Caco-2 (cell line): ENCODE measurements at regions not wholly inside any gene's neighbourhood (a gene's known extent, or its start where the extent isn't known, plus 50 kb on each side); places are given as distances from the start of the nearest gene placed in this dataset.

ENCODE experiments used
- BruUV-seq: library from RNA; stranded (reverse); fragments of 400-500 nt; replicated peaks from 2 replicates; lab custom pipeline; 2021; lab: Mats Ljungman, UMichigan
- CTCF ChIA-PET: fragments of 300-600 bp; sonication (Branson Sonifier 250); formaldehyde crosslinking; loops from one replicate; lab custom pipeline; 2022; ENCODE audit warnings: antibody characterized with exemption; lab: Charles Lee
- POLR2A ChIA-PET: fragments of 300-600 bp; sonication (Branson Sonifier 250); formaldehyde crosslinking; loops from one replicate; lab custom pipeline; 2022; ENCODE audit warnings: antibody characterized with exemption; lab: Charles Lee
- DNase-seq, 2 experiments: peaks; one replicate each; pipeline versions ENCODE4 v3.0.0 to v3.0.0-alpha.2; 2020 to 2022
- H3K27me3 ChIP-seq: replicated peaks from 2 replicates; pipeline ENCODE4 v1.6.0; 2011; ENCODE audit warnings: low read length; ENCODE audit not compliant: control insufficient read depth, insufficient read depth
- H3K36me3 ChIP-seq: 2 replicates; pipeline ENCODE4 v1.5.1; 2011; ENCODE audit warnings: low read length; ENCODE audit not compliant: control insufficient read depth, insufficient read depth
- H3K4me1 ChIP-seq: fragments of 250-450 bp; sonication (Bioruptor Pico); 2 replicates; pipeline ENCODE4 v1.5.1; 2020; ENCODE audit warnings: mild to moderate bottlenecking
- H3K4me3 ChIP-seq: 2 replicates; pipeline ENCODE4 v1.5.1; 2011; ENCODE audit warnings: low read depth, mild to moderate bottlenecking, control low read depth, low read length
- H3K9me3 ChIP-seq: fragments of 250-450 bp; sonication (Bioruptor Pico); 2 replicates; pipeline ENCODE4 v1.5.1; 2020; ENCODE audit warnings: mild to moderate bottlenecking, moderate library complexity
- H3K27ac Mint-ChIP-seq: one replicate; pipeline ENCODE4 v1.8.0; 2022; ENCODE audit warnings: mixed read lengths; ENCODE audit not compliant: unreplicated experiment
- H3K27me3 Mint-ChIP-seq: one replicate; pipeline ENCODE4 v1.8.0; 2022; ENCODE audit warnings: mixed read lengths; ENCODE audit not compliant: insufficient read depth, unreplicated experiment
- H3K36me3 Mint-ChIP-seq: one replicate; pipeline ENCODE4 v1.8.0; 2022; ENCODE audit warnings: mild to moderate bottlenecking, mixed read lengths; ENCODE audit not compliant: insufficient read depth, unreplicated experiment
- H3K4me1 Mint-ChIP-seq: one replicate; pipeline ENCODE4 v1.8.0; 2022; ENCODE audit warnings: low read depth, mixed read lengths; ENCODE audit not compliant: unreplicated experiment
- H3K4me3 Mint-ChIP-seq: one replicate; pipeline ENCODE4 v1.8.0; 2022; ENCODE audit warnings: mild to moderate bottlenecking, moderate library complexity, mixed read lengths; ENCODE audit not compliant: unreplicated experiment
- H3K9me3 Mint-ChIP-seq: one replicate; pipeline ENCODE4 v1.8.0; 2022; ENCODE audit warnings: mixed read lengths; ENCODE audit not compliant: unreplicated experiment
- CTCF ChIP-seq, 2 experiments: fragments of 200-600 bp in 1 of 2; IDR thresholded peaks; 1 replicate in 1 of 2; 2 replicates in 1 of 2; pipeline versions ENCODE4 v1.5.1 to v1.8.0; 2011 to 2022; ENCODE audit warnings: antibody characterized with exemption in 1 of 2, control low read depth in 1 of 2, inconsistent platforms in 1 of 2, low read depth in 1 of 2, low read length in 1 of 2, mild to moderate bottlenecking in 1 of 2, moderate library complexity in 1 of 2; ENCODE audit not compliant: insufficient read depth in 1 of 2, severe bottlenecking in 1 of 2, unreplicated experiment in 1 of 2
- intact Hi-C: fragments of 100-400 bp; cut with micrococcal nuclease; formaldehyde crosslinking; loops from one replicate; pipeline ENCODE4 v1.10.0; 2022; ENCODE audit not compliant: unreplicated experiment

- DNase-seq, result no peak
- ChIA-PET CTCF (no interaction called here), POLR2A (no interaction called here)
- H3K9me3 Mint-ChIP-seq, result no peaks in the 10 kb centered on the region
- TF ChIP-seq CTCF (IDR thresholded peaks at IDR 0.05; ENCODE audit: insufficient read depth in 1 of 2, low read depth in 1 of 2, low read length in 1 of 2, severe bottlenecking in 1 of 2, unreplicated experiment in 1 of 2), result no peak
- no peaks in the 10 kb centered on the region; the same call in 1 of the 2 replicates for H3K4me1 ChIP-seq
- no TSS peak for BruUV-seq
- H3K4me3 Mint-ChIP-seq, result no peak overlapping the region
- H3K27ac Mint-ChIP-seq, result no peak overlapping the region
- no peaks in the 10 kb centered on the region for H3K4me1 Mint-ChIP-seq
- H3K27me3 ChIP-seq, result 0 out of 2 replicates have a peak, but pooled peaks cover 1% of the 10 kb centered on the region
- no peak overlapping the region for H3K4me3 ChIP-seq
- peaks cover 14% of the 10 kb centered on the region for H3K27me3 Mint-ChIP-seq
- no peaks in the 10 kb centered on the region for H3K9me3 ChIP-seq
- no peaks in the 10 kb centered on the region for H3K36me3 Mint-ChIP-seq
- no peaks in the 10 kb centered on the region for H3K36me3 ChIP-seq
- intact Hi-C loops, result loop anchor here (10.0 kb wide), 1 partner anchor 128 kb away; no protein-coding TSS in a partner anchor
These were observed 188.6 kb downstream of the ZNF365 start for GRCh38 chr10:62562795-62563194.

DNA sequence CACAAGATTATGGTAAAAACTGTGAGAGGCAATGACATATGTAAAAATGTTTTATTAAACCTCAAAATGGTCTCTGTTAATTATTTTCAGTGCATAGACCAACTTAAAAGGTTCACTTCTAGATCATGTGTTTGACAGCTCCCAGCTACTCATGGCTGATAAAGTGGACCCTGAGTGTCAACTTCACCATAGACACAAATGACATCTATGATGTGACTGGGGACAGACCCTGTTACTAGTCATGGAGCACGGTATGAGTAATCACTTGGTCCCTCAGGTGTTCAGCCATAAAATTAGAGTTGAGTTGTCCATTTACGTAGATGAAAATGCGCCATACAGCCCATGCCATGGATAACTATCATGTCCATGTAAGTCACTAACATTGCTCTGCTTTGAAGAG lies 199.8 kb downstream of the ZNF365 start:
- Histone ChIP-seq H3K4me3 (no peak overlapping the region), H3K4me1 (no peaks in the 10 kb centered on the region), H3K27me3 (no peaks in the 10 kb centered on the region), H3K9me3 (no peaks in the 10 kb centered on the region), H3K36me3 (no peaks in the 10 kb centered on the region)
- H3K4me3 Mint-ChIP-seq, result no peak overlapping the region
- no peaks in the 10 kb centered on the region for H3K36me3 Mint-ChIP-seq
- POLR2A ChIA-PET, result no interaction called here
- CTCF ChIA-PET, result interaction anchor here (0.5 kb wide), 1 partner anchor 244 kb away, joined by 3 read pairs; no protein-coding TSS in a partner anchor
- no peak overlapping the region for H3K27ac Mint-ChIP-seq
- no peaks in the 10 kb centered on the region for H3K9me3 Mint-ChIP-seq
- TF ChIP-seq CTCF (IDR thresholded peaks at IDR 0.05; ENCODE audit: insufficient read depth in 1 of 2, low read depth in 1 of 2, low read length in 1 of 2, severe bottlenecking in 1 of 2, unreplicated experiment in 1 of 2), result no peak
- intact Hi-C loops, result no loop called here
- BruUV-seq, result no TSS peak
- peaks cover 19% of the 10 kb centered on the region for H3K27me3 Mint-ChIP-seq
- H3K4me1 Mint-ChIP-seq, result no peaks in the 10 kb centered on the region
- DNase-seq, result no peak

DNA sequence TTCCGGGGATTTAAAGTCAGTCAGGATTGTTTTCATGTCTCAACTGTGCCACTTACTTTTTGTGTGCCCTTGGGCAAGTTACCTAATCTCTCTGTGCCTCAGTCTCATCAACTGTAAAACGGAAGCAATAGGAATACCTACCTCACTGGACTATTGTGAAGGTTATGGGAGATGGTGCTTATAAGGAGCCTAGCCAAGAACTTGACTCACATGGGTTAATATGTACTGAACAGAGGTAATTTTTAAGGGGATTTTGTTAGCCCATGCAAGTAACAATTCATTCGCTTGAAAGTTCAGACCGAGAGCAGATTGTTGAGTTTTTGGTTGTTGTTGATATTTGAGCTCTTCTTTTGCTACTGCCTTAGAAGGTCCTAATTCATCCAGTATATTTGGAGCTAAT lies 202.9 kb downstream of the ZNF365 start:
- DNase-seq, result no peak
- no peak overlapping the region for H3K4me3 Mint-ChIP-seq
- POLR2A ChIA-PET, result no interaction called here
- H3K9me3 Mint-ChIP-seq, result no peaks in the 10 kb centered on the region
- H3K36me3 Mint-ChIP-seq, result no peaks in the 10 kb centered on the region
- CTCF ChIA-PET, result no interaction called here
- Histone ChIP-seq H3K4me3 (no peak overlapping the region), H3K27me3 (no peaks in the 10 kb centered on the region), H3K4me1 (no peaks in the 10 kb centered on the region), H3K36me3 (no peaks in the 10 kb centered on the region), H3K9me3 (no peaks in the 10 kb centered on the region)
- TF ChIP-seq CTCF (IDR thresholded peaks at IDR 0.05; ENCODE audit: insufficient read depth in 1 of 2, low read depth in 1 of 2, low read length in 1 of 2, severe bottlenecking in 1 of 2, unreplicated experiment in 1 of 2), result no peak
- peaks cover 20% of the 10 kb centered on the region for H3K27me3 Mint-ChIP-seq
- no TSS peak for BruUV-seq
- no peaks in the 10 kb centered on the region for H3K4me1 Mint-ChIP-seq
- no peak overlapping the region for H3K27ac Mint-ChIP-seq
- intact Hi-C loops, result no loop called here
